ENCODE measurements at regions not wholly inside any gene's neighbourhood (a gene's known extent, or its start where the extent isn't known, plus 50 kb on each side); places are given as distances from the start of the nearest gene placed in this dataset.

DNA sequence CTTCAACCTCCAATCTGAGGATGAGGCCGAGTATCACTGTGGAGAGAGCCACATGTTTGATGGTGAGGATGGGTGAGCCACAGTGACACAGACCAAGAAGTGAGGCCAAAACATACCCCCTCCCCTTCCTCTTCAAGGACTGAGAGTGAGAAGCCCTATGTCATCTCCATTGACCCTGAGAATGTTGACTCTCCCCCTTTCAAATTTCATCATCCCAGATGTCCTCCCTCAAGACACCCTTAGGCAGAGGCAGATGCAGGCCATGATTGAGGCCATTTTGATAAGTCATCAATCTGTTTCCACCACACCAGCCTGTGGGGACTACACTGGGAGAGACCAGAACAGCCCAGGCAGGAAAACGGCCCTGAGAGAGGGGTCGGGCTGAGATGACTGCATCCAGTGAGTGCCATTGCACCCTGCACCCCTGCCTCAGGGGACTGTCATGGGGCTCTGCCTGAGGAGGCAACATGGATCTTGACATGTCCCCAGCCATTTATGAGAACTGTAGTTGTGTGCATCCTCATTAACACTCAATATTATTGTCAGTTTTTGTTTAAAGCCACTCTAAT, 84.2 kb upstream of the IGLL5 start:
- TF ChIP-seq, protein P1, sequence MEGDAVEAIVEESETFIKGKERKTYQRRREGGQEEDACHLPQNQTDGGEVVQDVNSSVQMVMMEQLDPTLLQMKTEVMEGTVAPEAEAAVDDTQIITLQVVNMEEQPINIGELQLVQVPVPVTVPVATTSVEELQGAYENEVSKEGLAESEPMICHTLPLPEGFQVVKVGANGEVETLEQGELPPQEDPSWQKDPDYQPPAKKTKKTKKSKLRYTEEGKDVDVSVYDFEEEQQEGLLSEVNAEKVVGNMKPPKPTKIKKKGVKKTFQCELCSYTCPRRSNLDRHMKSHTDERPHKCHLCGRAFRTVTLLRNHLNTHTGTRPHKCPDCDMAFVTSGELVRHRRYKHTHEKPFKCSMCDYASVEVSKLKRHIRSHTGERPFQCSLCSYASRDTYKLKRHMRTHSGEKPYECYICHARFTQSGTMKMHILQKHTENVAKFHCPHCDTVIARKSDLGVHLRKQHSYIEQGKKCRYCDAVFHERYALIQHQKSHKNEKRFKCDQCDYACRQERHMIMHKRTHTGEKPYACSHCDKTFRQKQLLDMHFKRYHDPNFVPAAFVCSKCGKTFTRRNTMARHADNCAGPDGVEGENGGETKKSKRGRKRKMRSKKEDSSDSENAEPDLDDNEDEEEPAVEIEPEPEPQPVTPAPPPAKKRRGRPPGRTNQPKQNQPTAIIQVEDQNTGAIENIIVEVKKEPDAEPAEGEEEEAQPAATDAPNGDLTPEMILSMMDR (conservative IDR thresholded peaks at IDR 0.05; ENCODE audit: low read depth): no peak
- ChIA-PET POLR2A (ENCODE audit: low non-redundant PET) (no interaction called here), CTCF (no interaction called here)
- no peak overlapping the region for H3K27ac ChIP-seq
- DNase-seq (ENCODE audit: low spot score): no peak

DNA sequence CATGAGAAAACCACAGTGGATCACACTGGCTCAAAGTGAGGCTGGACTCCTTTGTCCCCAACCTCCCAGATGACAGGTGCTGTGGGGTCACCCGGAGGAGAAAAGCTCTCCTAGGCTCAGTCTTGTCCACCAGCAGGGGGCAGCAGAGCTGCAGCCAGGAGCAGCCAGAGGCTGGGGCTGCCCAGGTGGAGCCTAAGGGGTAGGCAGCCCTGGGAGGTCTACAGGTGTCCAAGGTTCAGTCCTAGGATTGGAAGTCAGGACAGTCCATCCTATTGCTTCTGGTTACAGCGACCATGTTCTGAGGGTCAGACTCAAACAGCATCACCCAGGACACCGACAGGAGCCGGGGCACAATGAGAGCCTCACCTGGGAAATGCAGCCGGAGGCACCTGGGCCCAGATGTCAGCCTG, 77.6 kb upstream of the IGLL5 start:
- no peak for DNase-seq (ENCODE audit: low spot score)
- H3K27ac ChIP-seq: no peak overlapping the region
- ChIA-PET CTCF (no interaction called here), POLR2A (ENCODE audit: low non-redundant PET) (no interaction called here)
- TF ChIP-seq, protein P1 (conservative IDR thresholded peaks at IDR 0.05; ENCODE audit: low read depth): no peak

DNA sequence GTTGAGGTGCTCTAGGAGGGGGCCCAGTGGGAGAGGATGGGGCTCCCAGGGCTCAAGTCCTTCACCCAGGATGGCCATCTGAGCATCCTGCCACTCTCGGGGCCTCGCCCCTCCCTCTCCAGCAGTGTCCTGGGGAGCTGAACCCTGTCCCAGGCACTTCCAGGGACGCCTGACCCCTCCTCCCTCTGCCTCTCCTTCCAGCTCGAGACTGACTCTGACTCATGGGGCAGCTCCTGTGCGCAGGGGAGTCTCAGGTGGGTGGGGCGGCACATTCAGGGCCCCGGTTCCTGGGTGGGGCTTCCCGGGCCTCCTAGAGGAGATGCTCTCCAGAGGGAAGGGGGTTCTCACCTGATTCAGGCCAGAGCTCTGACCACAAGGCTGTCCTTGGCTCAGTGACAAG, 77.1 kb upstream of the IGLL5 start:
- no peak for DNase-seq (ENCODE audit: low spot score)
- TF ChIP-seq, protein P1 (conservative IDR thresholded peaks at IDR 0.05; ENCODE audit: low read depth): no peak
- H3K27ac ChIP-seq: no peak overlapping the region
- ChIA-PET POLR2A (ENCODE audit: low non-redundant PET) (no interaction called here), CTCF (no interaction called here)

DNA sequence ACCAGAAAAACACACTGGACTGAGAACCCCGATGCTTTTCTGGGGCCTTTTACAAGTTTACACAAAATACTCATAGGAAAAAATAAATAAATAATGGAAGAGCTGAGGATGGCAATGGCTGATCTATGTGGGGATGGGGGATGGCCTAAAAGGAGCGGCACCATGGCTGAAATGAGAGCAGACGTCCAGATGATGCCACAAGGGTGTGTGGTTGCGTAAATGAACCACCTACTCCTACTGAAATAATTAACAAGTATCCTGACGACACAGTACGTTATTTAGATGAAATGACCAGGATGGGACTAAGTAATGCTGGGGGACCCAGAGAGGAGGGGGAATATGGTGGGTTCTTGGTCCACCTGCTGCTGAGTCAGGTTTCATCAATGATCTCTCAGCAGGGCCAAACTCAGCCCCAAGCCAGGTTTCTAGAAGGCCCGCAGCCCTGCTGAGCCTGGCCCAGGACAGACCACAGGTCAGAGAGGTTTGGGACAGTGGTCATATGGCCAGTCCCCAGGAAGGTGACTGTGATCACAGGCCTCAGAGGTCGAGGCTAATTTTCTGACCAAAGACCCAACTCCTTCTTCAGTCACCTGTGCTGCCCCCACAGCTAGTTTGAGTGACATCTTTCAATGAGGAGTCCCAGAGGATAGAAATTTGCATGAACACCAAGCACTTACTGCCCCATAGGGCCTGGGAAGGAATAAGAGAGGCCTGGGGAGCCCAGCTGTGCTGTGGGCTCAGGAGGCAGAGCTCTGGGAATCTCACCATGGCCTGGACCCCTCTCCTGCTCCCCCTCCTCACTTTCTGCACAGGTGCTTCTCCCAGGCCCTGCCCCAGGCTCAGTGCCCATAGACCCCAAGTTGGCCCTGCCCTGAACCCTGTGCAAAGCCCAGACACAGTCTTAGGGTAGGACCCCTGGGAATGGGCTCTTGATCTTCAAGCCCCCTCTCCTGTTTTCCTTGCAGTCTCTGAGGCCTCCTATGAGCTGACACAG, 76.3 kb upstream of the IGLL5 start:
- no peak for DNase-seq (ENCODE audit: low spot score)
- ChIA-PET CTCF (no interaction called here), POLR2A (ENCODE audit: low non-redundant PET) (no interaction called here)
- TF ChIP-seq, protein P1 (conservative IDR thresholded peaks at IDR 0.05; ENCODE audit: low read depth): no peak
- no peak overlapping the region for H3K27ac ChIP-seq

DNA sequence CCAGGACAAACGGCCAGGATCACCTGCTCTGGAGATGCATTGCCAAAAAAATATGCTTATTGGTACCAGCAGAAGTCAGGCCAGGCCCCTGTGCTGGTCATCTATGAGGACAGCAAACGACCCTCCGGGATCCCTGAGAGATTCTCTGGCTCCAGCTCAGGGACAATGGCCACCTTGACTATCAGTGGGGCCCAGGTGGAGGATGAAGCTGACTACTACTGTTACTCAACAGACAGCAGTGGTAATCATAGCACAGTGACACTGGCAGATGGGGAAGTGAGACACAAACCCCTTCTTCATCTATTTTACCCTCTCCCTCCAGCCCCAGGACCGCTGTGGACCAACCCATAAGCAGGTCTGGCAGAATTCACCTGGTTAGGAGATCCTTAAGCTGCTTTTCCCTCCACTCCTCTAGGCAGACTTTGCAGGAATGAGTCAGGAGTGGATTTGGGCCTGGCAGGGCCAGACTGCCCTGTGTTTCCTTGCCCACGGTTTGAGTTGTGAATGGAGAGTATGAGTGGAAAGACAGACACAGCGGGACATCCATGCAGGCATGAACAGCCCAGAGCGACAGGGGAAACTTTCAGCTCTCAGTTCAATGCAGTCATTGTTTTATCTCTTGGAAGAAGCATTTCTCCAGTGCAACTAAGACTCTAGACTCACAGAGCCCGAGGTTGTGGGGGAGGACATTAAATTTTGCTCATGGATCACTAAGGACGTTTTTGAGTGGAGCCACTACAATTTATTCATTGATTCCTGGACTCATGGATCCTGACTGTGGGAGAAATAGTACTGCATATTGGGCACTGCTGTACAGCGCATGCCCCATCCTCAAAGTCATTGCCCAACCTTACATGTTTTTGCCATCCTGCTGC, 75.3 kb upstream of the IGLL5 start:
- CTCF ChIA-PET: interaction anchor here (0.6 kb wide), 1 partner anchor 72 kb away, joined by 3 read pairs; no protein-coding TSS in a partner anchor
- no peak overlapping the region for H3K27ac ChIP-seq
- no peak for DNase-seq (ENCODE audit: low spot score)
- TF ChIP-seq, protein P1 (conservative IDR thresholded peaks at IDR 0.05; ENCODE audit: low read depth): no peak
- POLR2A ChIA-PET (ENCODE audit: low non-redundant PET): no interaction called here

All from RWPE1 (cell line).